H1 (cell line): ENCODE measurements at regions not wholly inside any gene's neighbourhood (a gene's known extent, or its start where the extent isn't known, plus 50 kb on each side); places are given as distances from the start of the nearest gene placed in this dataset.

Source experiments
- CTCF ChIA-PET: fragments of 300-600 bp; sonication (Branson Sonifier 250); formaldehyde crosslinking; loops from one replicate; lab custom pipeline; 2021; ENCODE audit not compliant: partially characterized antibody; lab: Charles Lee
- POLR2A ChIA-PET: fragments of 300-600 bp; sonication (Branson Sonifier 250); formaldehyde crosslinking; loops from one replicate; lab custom pipeline; 2021; ENCODE audit warnings: inconsistent platforms; ENCODE audit not compliant: partially characterized antibody; lab: Charles Lee
- DNase-seq, 2 experiments: peaks; one replicate each; pipeline versions ENCODE4 v3.0.0 to v3.0.0-alpha.2; 2010 to 2022; ENCODE audit warnings: low spot score in 2 of 2, low read depth in 1 of 2, mixed read lengths in 1 of 2
- FAIRE-seq: peaks from 2 replicates; lab custom pipeline; 2011; peaks lifted over from hg19 to GRCh38; lab: Jason Lieb, UNC
- H2AFZ ChIP-seq: 2 replicates; pipeline ENCODE4 v1.8.1; 2012; ENCODE audit warnings: low read length, inconsistent platforms
- H2AK5ac ChIP-seq: 2 replicates; pipeline ENCODE4 v1.6.1; 2013; ENCODE audit warnings: low read depth, low read length
- H2BK120ac ChIP-seq: replicated peaks from 2 replicates; pipeline ENCODE3; 2013; ENCODE audit warnings: low read depth, low read length, inconsistent platforms
- H2BK12ac ChIP-seq: 2 replicates; pipeline ENCODE4 v1.6.1; 2013; ENCODE audit warnings: low read depth, low read length
- H2BK15ac ChIP-seq: 2 replicates; pipeline ENCODE4 v1.6.1; 2013; ENCODE audit warnings: low read length
- H2BK20ac ChIP-seq: 2 replicates; pipeline ENCODE4 v1.6.1; 2013; ENCODE audit warnings: low read length
- H2BK5ac ChIP-seq: 2 replicates; pipeline ENCODE4 v1.6.1; 2013; ENCODE audit warnings: low read depth, low read length
- H3K14ac ChIP-seq: 2 replicates; pipeline ENCODE4 v1.6.1; 2013; ENCODE audit warnings: inconsistent platforms; ENCODE audit not compliant: insufficient read length
- H3K18ac ChIP-seq: 2 replicates; pipeline ENCODE4 v1.6.1; 2013; ENCODE audit warnings: low read length; ENCODE audit errors: extremely low read depth
- H3K23ac ChIP-seq: 2 replicates; pipeline ENCODE4 v1.6.1; 2013; ENCODE audit warnings: inconsistent platforms; ENCODE audit not compliant: insufficient read length
- H3K23me2 ChIP-seq: 2 replicates; pipeline ENCODE4 v1.6.1; 2013; ENCODE audit warnings: low read depth, low read length
- H3K27ac ChIP-seq: 2 replicates; pipeline ENCODE4 v1.6.1; 2011; ENCODE audit warnings: low read depth, low read length, inconsistent platforms
- H3K27me3 ChIP-seq, 4 experiments: replicated peaks in 1 of 4; 1 replicate in 1 of 4; 2 replicates in 3 of 4; pipeline versions ENCODE4 v1.6.1 to v1.8.1; 2011 to 2013; ENCODE audit warnings: low read length in 3 of 4, mild to moderate bottlenecking in 3 of 4, inconsistent platforms in 2 of 4, mixed read lengths in 2 of 4, moderate library complexity in 1 of 4; ENCODE audit not compliant: control insufficient read depth in 3 of 4, insufficient read depth in 3 of 4; ENCODE audit errors: extremely low read depth in 1 of 4
- H3K36me3 ChIP-seq, 4 experiments: 2 replicates each; pipeline versions ENCODE4 v1.6.1 to v1.8.1; 2011 to 2013; ENCODE audit warnings: mild to moderate bottlenecking in 4 of 4, low read length in 3 of 4, moderate library complexity in 2 of 4, control low read depth in 1 of 4, inconsistent platforms in 1 of 4; ENCODE audit not compliant: insufficient read depth in 4 of 4, control insufficient read depth in 2 of 4
- H3K4ac ChIP-seq: replicated peaks from 2 replicates; pipeline ENCODE3; 2013; ENCODE audit warnings: low read length, low read depth, mixed read lengths, inconsistent platforms; ENCODE audit not compliant: insufficient read length
- H3K4me1 ChIP-seq, 4 experiments: replicated peaks in 1 of 4; 1 replicate in 1 of 4; 2 replicates in 3 of 4; pipeline versions ENCODE4 v1.6.1 to v1.8.1; 2011 to 2013; ENCODE audit warnings: low read length in 3 of 4, inconsistent platforms in 2 of 4, mixed read lengths in 1 of 4; ENCODE audit not compliant: insufficient read depth in 4 of 4, control insufficient read depth in 3 of 4
- H3K4me2 ChIP-seq, 2 experiments: 2 replicates each; pipeline versions ENCODE4 v1.6.1 to v1.8.1; 2011 to 2013; ENCODE audit warnings: low read depth in 2 of 2, low read length in 2 of 2, control low read depth in 1 of 2, inconsistent platforms in 1 of 2, mild to moderate bottlenecking in 1 of 2; ENCODE audit not compliant: insufficient read depth in 1 of 2
- H3K4me3 ChIP-seq, 4 experiments: fragments of 200-600, 300-600 bp in 1 of 4; sonication (generic), shearing (Covaris generic), sonication (Bioruptor Twin) in 1 of 4; 2 replicates each; pipeline versions ENCODE4 v1.5.1 to v1.8.1; 2011 to 2016; ENCODE audit warnings: low read length in 4 of 4, low read depth in 3 of 4, control low read depth in 2 of 4, inconsistent platforms in 2 of 4, mild to moderate bottlenecking in 2 of 4, mixed read lengths in 1 of 4, moderate library complexity in 1 of 4; ENCODE audit not compliant: insufficient read depth in 2 of 4; ENCODE audit errors: extremely low read depth in 1 of 4
- H3K56ac ChIP-seq: replicated peaks from 2 replicates; pipeline ENCODE3; 2013; ENCODE audit warnings: low read depth, mild to moderate bottlenecking, mixed read lengths, low read length, inconsistent platforms; ENCODE audit not compliant: insufficient read length
- H3K79me1 ChIP-seq: 2 replicates; pipeline ENCODE4 v1.6.1; 2013; ENCODE audit warnings: low read depth, low read length, control low read depth
- H3K79me2 ChIP-seq, 2 experiments: 2 replicates each; pipeline versions ENCODE4 v1.6.1 to v1.8.1; 2012 to 2013; ENCODE audit warnings: low read length in 2 of 2, mild to moderate bottlenecking in 2 of 2, inconsistent platforms in 1 of 2; ENCODE audit not compliant: insufficient read depth in 2 of 2, control insufficient read depth in 1 of 2
- H3K9ac ChIP-seq, 4 experiments: replicated peaks in 1 of 4; 1 replicate in 1 of 4; 2 replicates in 3 of 4; pipeline versions ENCODE4 v1.6.1 to v1.8.1; 2011 to 2013; ENCODE audit warnings: low read depth in 3 of 4, low read length in 3 of 4, control low read depth in 2 of 4, mild to moderate bottlenecking in 2 of 4, moderate library complexity in 2 of 4, inconsistent platforms in 1 of 4; ENCODE audit errors: extremely low read depth in 1 of 4
- H3K9me3 ChIP-seq, 2 experiments: 2 replicates each; pipeline versions ENCODE4 v1.6.1 to v1.8.1; 2012 to 2013; ENCODE audit warnings: mild to moderate bottlenecking in 2 of 2, moderate library complexity in 2 of 2, control low read depth in 1 of 2, inconsistent platforms in 1 of 2, low read depth in 1 of 2, low read length in 1 of 2, mixed read lengths in 1 of 2; ENCODE audit not compliant: insufficient read depth in 2 of 2
- H4K20me1 ChIP-seq, 2 experiments: replicated peaks in 1 of 2; 2 replicates each; pipeline versions ENCODE3 to v1.8.1; 2011 to 2013; ENCODE audit warnings: inconsistent platforms in 2 of 2, low read length in 2 of 2, mild to moderate bottlenecking in 1 of 2; ENCODE audit not compliant: insufficient read depth in 2 of 2, control insufficient read depth in 1 of 2
- H4K5ac ChIP-seq: 2 replicates; pipeline ENCODE4 v1.6.1; 2013; ENCODE audit warnings: low read length, low read depth, mixed read lengths, inconsistent platforms; ENCODE audit not compliant: insufficient read length
- H4K8ac ChIP-seq: 2 replicates; pipeline ENCODE4 v1.8.0; 2013; ENCODE audit warnings: mild to moderate bottlenecking, moderate library complexity, low read length, inconsistent platforms; ENCODE audit not compliant: insufficient read depth; ENCODE audit errors: extremely low read depth
- H4K91ac ChIP-seq: replicated peaks from 2 replicates; pipeline ENCODE3; 2013; ENCODE audit warnings: low read length, mixed read lengths, inconsistent platforms; ENCODE audit not compliant: insufficient read length
- CBX5 ChIP-seq: fragments of 300-800, 300-1000 bp; sonication (generic); IDR thresholded peaks from 2 replicates; pipeline ENCODE4 v1.7.1; 2016; ENCODE audit warnings: antibody characterized with exemption, low read length, low read depth
- CEBPB ChIP-seq: IDR thresholded peaks from 2 replicates; pipeline ENCODE4 v1.6.1; 2012; ENCODE audit warnings: low read depth, low read length
- EP300 ChIP-seq, 2 experiments: IDR thresholded peaks; 1 replicate in 1 of 2; 2 replicates in 1 of 2; pipeline ENCODE4 v1.6.1; 2011 to 2012; ENCODE audit warnings: low read depth in 2 of 2, low read length in 2 of 2, mild to moderate bottlenecking in 2 of 2, borderline replicate concordance in 1 of 2, inconsistent platforms in 1 of 2, moderate library complexity in 1 of 2
- EZH2 ChIP-seq: fragments of 200-600 bp; sonication (generic); IDR thresholded peaks from 2 replicates; pipeline ENCODE4 v1.7.1; 2012; ENCODE audit warnings: low read depth, mild to moderate bottlenecking, moderate library complexity, low read length, inconsistent platforms; ENCODE audit not compliant: severe bottlenecking
- GTF2F1 ChIP-seq: IDR thresholded peaks from 2 replicates; pipeline ENCODE4 v1.6.1; 2012; ENCODE audit warnings: low read depth, low read length, improper control_type of control experiment, borderline replicate concordance
- POLR2A ChIP-seq, 2 experiments: IDR thresholded peaks; 1 replicate in 1 of 2; 2 replicates in 1 of 2; pipeline ENCODE4 v1.6.1; 2011; ENCODE audit warnings: low read depth in 2 of 2, low read length in 2 of 2, mild to moderate bottlenecking in 2 of 2; ENCODE audit errors: control extremely low read depth in 1 of 2
- POLR2AphosphoS5 ChIP-seq: IDR thresholded peaks from 2 replicates; pipeline ENCODE4 v1.6.1; 2011; ENCODE audit warnings: low read depth, low read length
- RXRA ChIP-seq: IDR thresholded peaks from 2 replicates; pipeline ENCODE4 v1.6.1; 2011; ENCODE audit warnings: low read depth, mild to moderate bottlenecking, low read length, moderate library complexity; ENCODE audit not compliant: insufficient read depth
- SAP30 ChIP-seq: fragments of 300-600 bp; sonication (generic); IDR thresholded peaks from 2 replicates; pipeline ENCODE4 v1.7.1; 2012; ENCODE audit warnings: low read length, moderate library complexity, mild to moderate bottlenecking, inconsistent platforms; ENCODE audit not compliant: insufficient read depth, insufficient replicate concordance
- SIX5 ChIP-seq: IDR thresholded peaks from 2 replicates; pipeline ENCODE4 v1.6.1; 2011; ENCODE audit warnings: mild to moderate bottlenecking, low read depth, low read length
- SP2 ChIP-seq: IDR thresholded peaks from 2 replicates; pipeline ENCODE4 v1.6.1; 2012; ENCODE audit warnings: mild to moderate bottlenecking, low read length, inconsistent platforms
- SUZ12 ChIP-seq: fragments of 200-600 bp; sonication (generic); IDR thresholded peaks from 2 replicates; pipeline ENCODE4 v1.6.1; 2012; ENCODE audit warnings: mild to moderate bottlenecking, inconsistent platforms, low read length, moderate library complexity, mixed read lengths
- TBP ChIP-seq: IDR thresholded peaks from 2 replicates; pipeline ENCODE4 v1.6.1; 2011; ENCODE audit warnings: low read depth, low read length, improper control_type of control experiment
- TCF12 ChIP-seq: IDR thresholded peaks from 2 replicates; pipeline ENCODE4 v1.6.1; 2011; ENCODE audit warnings: low read depth, mild to moderate bottlenecking, low read length
- ZNF274 ChIP-seq: IDR thresholded peaks from 2 replicates; pipeline ENCODE4 v1.7.0; 2012; ENCODE audit warnings: low read length, borderline replicate concordance; ENCODE audit errors: extremely low read depth

GRCh38 chr4:126087101-126087500 lies 772.3 kb downstream of the FAT4 start:
- Histone ChIP-seq H3K4me2 (no peak overlapping the region), H2AFZ (no peak overlapping the region), H3K4me1 (no peaks in the 10 kb centered on the region), H3K27me3 (no peaks in the 10 kb centered on the region), H4K5ac (no peak overlapping the region), H4K91ac (no peak overlapping the region), H3K23ac (no peak overlapping the region), H3K79me1 (no peaks in the 10 kb centered on the region), H3K4ac (no peak overlapping the region), H4K8ac (no peak overlapping the region), H2BK15ac (no peak overlapping the region), H3K9me3 (no peaks in the 10 kb centered on the region), H3K56ac (no peak overlapping the region), H3K79me2 (no peaks in the 10 kb centered on the region), H2BK12ac (no peak overlapping the region), H2BK120ac (no peak overlapping the region), H3K9ac (no peak overlapping the region), H2BK5ac (no peak overlapping the region), H2BK20ac (no peak overlapping the region), H3K27ac (no peak overlapping the region), H3K4me3 (no peak overlapping the region), H4K20me1 (no peaks in the 10 kb centered on the region), H3K18ac (no peak overlapping the region), H3K23me2 (no peaks in the 10 kb centered on the region), H3K36me3 (no peaks in the 10 kb centered on the region), H2AK5ac (no peak overlapping the region), H3K14ac (no peak overlapping the region)
- ChIA-PET CTCF (no interaction called here), POLR2A (no interaction called here)
- no peak for TF ChIP-seq CEBPB
- TF ChIP-seq SAP30: no peak
- TF ChIP-seq EP300 (IDR thresholded peaks at IDR 0.05; ENCODE audit: borderline replicate concordance in 1 of 2, low read depth in 2 of 2, low read length in 2 of 2): no peak
- no peak for TF ChIP-seq CBX5
- no peak for TF ChIP-seq SP2
- TF ChIP-seq SUZ12: no peak
- no peak for TF ChIP-seq POLR2A (IDR thresholded peaks at IDR 0.05; ENCODE audit: control extremely low read depth in 1 of 2, low read depth in 2 of 2, low read length in 2 of 2)
- TF ChIP-seq RXRA: no peak
- TF ChIP-seq ZNF274: no peak
- TF ChIP-seq TBP: no peak
- no peak for TF ChIP-seq POLR2AphosphoS5
- no peak for TF ChIP-seq TCF12
- TF ChIP-seq SIX5: no peak
- no peak for TF ChIP-seq EZH2
- no peak for TF ChIP-seq GTF2F1
- FAIRE-seq: no peak
- no peak for DNase-seq
